Memory B cell (primary cell): ENCODE measurements at regions not wholly inside any gene's neighbourhood (a gene's known extent, or its start where the extent isn't known, plus 50 kb on each side); places are given as distances from the start of the nearest gene placed in this dataset.

Experiments used
- ATAC-seq: fragments of 150-1000 bp; cut with Tn5 transposase; 2 replicates; pipeline ENCODE4 v1.10.0; 2021; ENCODE audit warnings: low read depth, mild to moderate bottlenecking, moderate library complexity
- DNase-seq, 2 donors: peaks; one replicate each; pipeline ENCODE4 v3.0.0; 2022; ENCODE audit warnings: low spot score in 2 of 2
- H3K27ac Mint-ChIP-seq: one replicate; pipeline ENCODE4 v1.8.0; 2022; ENCODE audit warnings: mild to moderate bottlenecking, moderate library complexity, mixed read lengths
- H3K27me3 Mint-ChIP-seq: one replicate; pipeline ENCODE4 v1.8.0; 2022; ENCODE audit warnings: mixed read lengths
- H3K36me3 Mint-ChIP-seq: one replicate; pipeline ENCODE4 v1.8.0; 2022; ENCODE audit warnings: mild to moderate bottlenecking, mixed read lengths
- H3K4me1 Mint-ChIP-seq: one replicate; pipeline ENCODE4 v1.8.0; 2022; ENCODE audit warnings: mixed read lengths
- H3K4me3 Mint-ChIP-seq: one replicate; pipeline ENCODE4 v1.8.0; 2022; ENCODE audit warnings: mild to moderate bottlenecking, moderate library complexity, mixed read lengths
- H3K9me3 Mint-ChIP-seq: one replicate; pipeline ENCODE4 v1.8.0; 2022; ENCODE audit warnings: mixed read lengths

DNA sequence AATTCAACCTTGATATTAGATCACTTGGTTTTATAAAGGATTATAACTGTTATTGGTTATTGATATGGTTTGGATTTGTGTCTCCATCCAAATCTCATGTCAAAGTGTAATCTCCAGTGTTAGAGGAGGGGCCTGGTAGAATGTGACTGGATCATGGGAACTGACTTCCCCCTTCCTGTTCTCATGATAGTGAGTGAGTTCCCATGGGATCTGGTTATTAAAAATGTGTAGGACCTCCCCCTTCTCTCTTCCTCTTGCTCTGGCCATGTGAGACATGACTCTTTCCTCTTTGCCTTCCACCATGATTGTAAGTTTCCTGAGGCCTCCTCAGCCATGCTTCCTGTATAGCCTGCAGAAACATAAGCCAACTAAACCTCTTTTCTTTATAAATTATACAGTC, 136.0 kb upstream of the UBE2E2 start:
- Mint-ChIP-seq H3K27me3 (peaks cover 1% of the 10 kb centered on the region), H3K27ac (no peak overlapping the region), H3K4me1 (peaks cover 14% of the 10 kb centered on the region), H3K36me3 (peaks cover 2% of the 10 kb centered on the region), H3K4me3 (no peak overlapping the region), H3K9me3 (peaks cover 4% of the 10 kb centered on the region)
- ATAC-seq: no peak
- no peak for DNase-seq

DNA sequence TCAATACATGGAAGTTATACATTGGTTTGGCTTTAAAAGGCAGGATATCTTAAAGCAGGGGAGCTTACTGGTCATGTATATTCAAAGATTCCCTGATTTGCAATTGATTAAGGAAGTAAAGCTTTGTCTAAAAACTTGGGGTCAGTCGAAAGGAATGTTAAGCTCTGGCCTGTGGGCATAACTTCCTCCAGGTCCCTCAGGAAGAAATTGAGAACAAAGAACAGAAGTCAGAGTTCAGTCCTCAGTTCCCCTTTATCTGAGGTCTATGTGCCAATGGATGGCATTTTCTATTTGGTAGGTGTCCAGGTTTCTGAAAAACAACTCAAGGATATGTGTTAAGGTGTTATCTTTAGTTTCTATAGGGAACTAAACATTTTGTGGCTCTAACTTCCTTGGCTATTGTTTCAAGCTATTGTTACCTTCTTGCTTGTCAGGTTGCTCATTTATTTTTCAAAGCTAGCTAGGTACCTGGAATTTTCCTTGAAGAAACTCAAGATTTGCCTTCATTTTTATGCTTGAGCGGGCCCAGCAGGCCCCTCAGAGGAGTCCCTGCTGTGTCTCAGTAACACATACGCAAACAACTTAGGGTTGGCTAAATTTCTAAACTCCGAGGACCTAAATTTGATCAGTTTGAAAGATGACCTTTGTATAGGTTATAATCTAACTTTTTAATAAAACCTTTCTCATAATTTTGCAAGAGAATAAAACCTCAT, 135.0 kb upstream of the UBE2E2 start:
- Mint-ChIP-seq H3K36me3 (peaks cover 2% of the 10 kb centered on the region), H3K27ac (no peak overlapping the region), H3K4me1 (peaks cover 19% of the 10 kb centered on the region), H3K9me3 (peaks cover 4% of the 10 kb centered on the region), H3K4me3 (no peak overlapping the region), H3K27me3 (peaks cover 1% of the 10 kb centered on the region)
- no peak for ATAC-seq
- no peak for DNase-seq

DNA sequence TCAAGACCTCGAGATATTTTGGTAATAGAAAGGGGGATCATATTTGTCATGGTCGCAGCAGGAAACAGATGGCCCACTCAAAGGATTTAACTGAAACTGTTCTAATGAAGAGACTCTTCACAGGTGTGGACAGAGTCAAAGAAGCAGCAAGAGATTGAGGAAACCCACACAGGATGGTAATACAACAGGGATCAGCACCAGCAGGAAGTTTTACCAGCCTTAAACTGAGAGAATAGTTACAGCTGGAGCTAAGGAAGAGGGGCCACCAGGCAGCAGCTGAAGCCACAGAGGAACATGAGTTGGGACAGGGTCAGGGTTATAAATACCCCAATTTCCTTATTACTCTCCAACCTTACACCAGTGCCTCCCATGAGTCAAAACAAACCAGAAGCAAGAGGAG, 131.8 kb upstream of the UBE2E2 start:
- H3K27me3 Mint-ChIP-seq: peaks cover 1% of the 10 kb centered on the region
- no peak for DNase-seq
- peaks cover 19% of the 10 kb centered on the region for H3K4me1 Mint-ChIP-seq
- H3K9me3 Mint-ChIP-seq: peaks cover 4% of the 10 kb centered on the region
- ATAC-seq: no peak
- H3K27ac Mint-ChIP-seq: no peak overlapping the region
- H3K36me3 Mint-ChIP-seq: peaks cover 2% of the 10 kb centered on the region
- H3K4me3 Mint-ChIP-seq: peak overlapping the region; percentile 25

DNA sequence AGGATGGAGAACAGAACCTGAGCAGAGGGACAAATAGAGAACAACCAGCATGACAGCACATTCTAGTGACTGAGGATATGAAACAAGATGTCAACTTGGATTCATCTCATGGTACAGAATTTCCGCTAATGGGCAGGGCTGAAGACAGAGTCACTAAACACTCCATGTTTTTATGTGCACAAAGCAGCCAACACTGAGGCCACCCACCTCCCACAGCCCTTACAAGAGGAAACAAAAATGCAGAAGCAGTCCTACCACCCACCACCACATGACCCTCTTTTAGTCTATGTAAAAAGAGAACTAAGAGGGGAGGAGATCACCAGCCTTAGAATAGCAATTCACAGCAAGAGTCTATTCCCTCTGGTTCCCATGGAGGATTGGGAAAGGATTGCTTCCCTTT, 131.4 kb upstream of the UBE2E2 start:
- Mint-ChIP-seq H3K27ac (no peak overlapping the region), H3K27me3 (peaks cover 1% of the 10 kb centered on the region), H3K4me3 (no peak overlapping the region), H3K36me3 (peaks cover 2% of the 10 kb centered on the region), H3K9me3 (peaks cover 4% of the 10 kb centered on the region), H3K4me1 (peaks cover 19% of the 10 kb centered on the region)
- ATAC-seq (peak; percentile 91), DNase-seq (peak in 1 of 2 donors; percentile 7)

DNA sequence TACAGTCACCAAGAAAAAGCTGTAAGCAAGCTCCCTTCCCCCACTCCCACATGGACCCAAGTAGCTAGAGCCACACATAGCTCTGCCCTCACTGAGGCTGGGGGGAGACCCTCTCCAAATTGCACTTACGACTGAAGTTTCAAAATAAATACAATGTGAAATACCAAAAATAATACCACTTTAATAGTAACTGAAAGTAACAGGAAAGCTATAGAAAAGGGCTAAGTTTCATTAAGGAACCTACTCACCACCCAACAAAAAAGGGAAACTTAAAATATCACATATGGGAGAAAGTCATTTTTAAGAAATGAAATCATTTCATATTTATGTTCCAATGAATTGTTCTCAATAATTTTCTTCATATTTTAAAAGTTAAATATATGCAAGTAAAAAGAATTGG, 130.4 kb upstream of the UBE2E2 start:
- no peak overlapping the region for H3K4me3 Mint-ChIP-seq
- H3K9me3 Mint-ChIP-seq: peaks cover 2% of the 10 kb centered on the region
- no peak for DNase-seq
- H3K36me3 Mint-ChIP-seq: peaks cover 2% of the 10 kb centered on the region
- H3K27ac Mint-ChIP-seq: no peak overlapping the region
- H3K4me1 Mint-ChIP-seq: peaks cover 19% of the 10 kb centered on the region
- ATAC-seq: no peak
- peaks cover 1% of the 10 kb centered on the region for H3K27me3 Mint-ChIP-seq

DNA sequence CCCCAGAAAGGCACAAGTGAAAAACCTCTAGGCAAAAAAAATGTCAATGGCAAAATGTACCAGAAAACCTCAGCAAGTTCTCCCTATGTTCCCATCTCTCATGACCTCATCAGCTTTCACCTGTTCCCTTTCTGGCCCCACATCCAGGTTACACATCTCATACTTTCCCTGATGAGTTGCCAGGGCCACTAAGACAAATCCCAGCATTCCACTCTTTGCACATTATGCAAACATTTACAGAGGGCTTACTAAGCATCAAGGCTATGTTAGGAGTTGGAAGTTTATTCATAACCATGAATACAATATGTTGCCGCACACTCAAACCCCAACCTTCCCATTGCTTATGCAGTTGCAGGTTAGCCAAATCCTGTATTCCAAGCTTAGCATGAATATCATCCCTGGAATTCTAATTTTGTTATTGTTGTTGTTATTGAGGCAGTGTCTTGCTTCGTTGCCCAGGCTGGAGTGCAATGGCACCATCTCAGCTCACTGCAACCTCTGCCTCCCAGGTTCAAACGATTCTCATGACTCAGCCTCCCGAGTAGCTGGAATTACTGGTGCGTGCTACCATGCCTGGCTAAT, 129.3 kb upstream of the UBE2E2 start:
- Mint-ChIP-seq H3K9me3 (peaks cover 2% of the 10 kb centered on the region), H3K27ac (no peak overlapping the region), H3K36me3 (peaks cover 2% of the 10 kb centered on the region), H3K4me1 (peaks cover 19% of the 10 kb centered on the region), H3K4me3 (no peak overlapping the region), H3K27me3 (peaks cover 1% of the 10 kb centered on the region)
- ATAC-seq (no peak), DNase-seq (no peak)

DNA sequence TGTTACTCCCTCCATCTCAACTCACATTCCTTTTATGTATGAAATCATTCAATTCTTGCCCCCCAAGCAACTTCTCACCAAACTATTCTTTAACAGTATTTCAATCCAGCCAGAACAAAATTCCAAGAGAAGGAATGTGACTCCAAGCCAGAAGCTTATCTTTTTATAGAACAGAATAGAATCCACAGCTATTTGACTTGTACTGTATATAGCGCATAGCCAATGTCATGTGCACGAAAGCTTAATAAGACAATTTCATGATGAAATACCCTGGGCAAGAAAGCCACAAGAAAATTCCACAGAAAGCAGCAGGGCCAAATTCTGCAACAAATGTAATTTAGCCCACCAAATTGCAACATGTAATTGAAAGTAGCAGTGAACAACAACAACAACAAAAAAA, 127.6 kb upstream of the UBE2E2 start:
- DNase-seq (no peak), ATAC-seq (no peak)
- no peak overlapping the region for H3K27ac Mint-ChIP-seq
- peaks cover 25% of the 10 kb centered on the region for H3K4me1 Mint-ChIP-seq
- H3K9me3 Mint-ChIP-seq: no peaks in the 10 kb centered on the region
- H3K27me3 Mint-ChIP-seq: no peaks in the 10 kb centered on the region
- no peaks in the 10 kb centered on the region for H3K36me3 Mint-ChIP-seq
- H3K4me3 Mint-ChIP-seq: no peak overlapping the region

DNA sequence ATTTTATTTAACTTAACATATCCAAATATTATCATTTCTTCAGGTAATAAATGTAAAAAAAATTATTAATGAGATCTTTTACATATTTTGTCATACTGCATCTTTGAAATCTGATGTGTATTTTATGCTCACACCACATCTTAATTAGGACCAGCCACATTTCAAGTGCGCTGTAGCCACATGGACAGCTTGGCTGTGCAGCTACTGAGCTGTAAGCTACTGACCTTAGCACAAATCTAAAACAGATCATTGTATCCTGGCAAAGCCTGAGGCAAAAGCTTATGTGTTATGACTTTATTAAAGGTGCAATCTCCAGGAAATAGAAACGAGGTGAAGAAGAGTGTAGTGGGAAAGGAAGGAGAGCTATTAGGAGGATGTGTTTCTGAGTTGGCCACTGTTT, 126.7 kb upstream of the UBE2E2 start:
- ATAC-seq (no peak), DNase-seq (no peak)
- H3K9me3 Mint-ChIP-seq: no peaks in the 10 kb centered on the region
- H3K36me3 Mint-ChIP-seq: no peaks in the 10 kb centered on the region
- no peak overlapping the region for H3K4me3 Mint-ChIP-seq
- no peak overlapping the region for H3K27ac Mint-ChIP-seq
- peaks cover 22% of the 10 kb centered on the region for H3K4me1 Mint-ChIP-seq
- no peaks in the 10 kb centered on the region for H3K27me3 Mint-ChIP-seq

DNA sequence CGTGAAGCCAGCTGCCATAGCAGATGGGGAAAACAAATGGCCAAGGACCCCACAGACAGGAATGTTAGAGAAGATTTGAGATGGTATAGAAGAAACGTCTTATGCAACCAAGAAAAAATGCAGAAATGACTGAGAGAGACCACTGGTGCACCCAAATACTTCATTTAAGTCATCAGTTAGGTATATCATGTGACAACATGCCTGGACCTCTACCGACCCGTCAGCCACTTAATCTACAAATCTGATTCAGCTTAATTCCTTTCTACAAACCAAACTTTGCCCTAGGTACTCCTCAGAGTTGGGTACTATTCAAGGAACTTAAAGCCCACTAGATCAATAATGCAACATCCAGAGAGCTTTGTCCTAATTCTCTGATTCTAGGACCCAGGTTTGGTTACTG, 126.0 kb upstream of the UBE2E2 start:
- peaks cover 15% of the 10 kb centered on the region for H3K4me1 Mint-ChIP-seq
- ATAC-seq (no peak), DNase-seq (no peak)
- H3K9me3 Mint-ChIP-seq: no peaks in the 10 kb centered on the region
- no peaks in the 10 kb centered on the region for H3K27me3 Mint-ChIP-seq
- no peak overlapping the region for H3K27ac Mint-ChIP-seq
- no peak overlapping the region for H3K4me3 Mint-ChIP-seq
- no peaks in the 10 kb centered on the region for H3K36me3 Mint-ChIP-seq

DNA sequence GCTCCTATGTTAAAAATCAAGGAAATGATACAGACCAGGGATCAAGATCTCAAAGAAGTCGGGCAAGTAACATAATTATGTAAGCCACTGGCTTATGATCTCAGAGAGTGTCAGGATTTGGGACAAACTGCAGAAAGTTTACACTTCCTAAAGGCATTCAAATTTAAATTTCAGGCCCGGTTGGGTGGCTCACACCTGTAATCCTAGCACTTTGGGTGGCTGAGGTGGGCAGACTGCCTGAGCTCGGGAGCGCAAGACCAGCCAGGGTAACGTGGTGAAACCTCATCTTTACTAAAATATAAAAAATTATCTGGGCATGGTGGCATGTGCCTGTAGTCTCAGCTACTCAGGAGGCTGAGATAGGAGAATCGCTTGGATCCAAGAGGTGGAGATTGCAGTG, 124.4 kb upstream of the UBE2E2 start:
- no peak for ATAC-seq
- Mint-ChIP-seq H3K27me3 (no peaks in the 10 kb centered on the region), H3K4me1 (peaks cover 10% of the 10 kb centered on the region), H3K4me3 (no peak overlapping the region), H3K36me3 (no peaks in the 10 kb centered on the region), H3K9me3 (no peaks in the 10 kb centered on the region), H3K27ac (no peak overlapping the region)
- DNase-seq: no peak

DNA sequence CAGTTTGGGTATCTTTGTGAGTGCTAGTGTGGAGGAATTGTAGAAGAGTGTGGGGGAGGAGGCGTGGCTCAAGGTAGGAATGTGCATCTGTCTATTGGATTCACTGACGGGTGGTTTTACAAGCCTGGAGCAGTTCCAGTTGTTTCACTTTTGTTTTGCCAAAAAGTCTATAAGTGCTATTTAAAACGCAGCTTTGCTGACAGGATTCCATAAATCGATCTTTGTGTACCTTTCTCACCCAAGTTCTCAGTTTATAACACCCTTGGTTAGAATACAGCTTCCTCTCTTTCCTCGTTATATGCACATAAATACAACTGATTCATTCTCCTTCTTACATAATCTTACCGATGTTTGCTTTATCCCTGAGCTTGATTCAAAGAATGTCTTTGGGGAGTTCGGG, 123.2 kb upstream of the UBE2E2 start:
- H3K9me3 Mint-ChIP-seq: no peaks in the 10 kb centered on the region

DNA sequence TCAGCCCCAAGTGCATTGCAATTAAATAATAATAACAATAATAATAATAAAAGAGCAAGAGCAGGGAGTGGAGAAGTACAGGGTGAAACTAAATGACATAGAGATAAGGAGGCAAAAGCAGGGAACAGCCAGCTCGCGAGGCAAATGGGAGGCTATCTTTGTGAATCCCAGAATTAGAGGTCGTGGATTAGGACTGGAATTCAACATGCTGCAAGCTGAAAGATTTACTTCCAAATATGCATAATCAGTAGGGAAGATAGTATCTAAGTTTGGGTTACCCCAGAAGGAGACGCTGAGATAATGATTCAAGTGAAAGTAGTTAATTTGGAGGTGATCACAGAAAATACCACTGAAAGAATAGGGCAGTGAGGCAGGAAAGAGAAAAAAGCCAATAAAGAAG, 119.4 kb upstream of the UBE2E2 start:
- H3K36me3 Mint-ChIP-seq: no peaks in the 10 kb centered on the region
- no peaks in the 10 kb centered on the region for H3K27me3 Mint-ChIP-seq
- no peak overlapping the region for H3K4me3 Mint-ChIP-seq
- DNase-seq (no peak), ATAC-seq (no peak)
- peaks cover 10% of the 10 kb centered on the region for H3K4me1 Mint-ChIP-seq
- H3K27ac Mint-ChIP-seq: no peak overlapping the region
- H3K9me3 Mint-ChIP-seq: no peaks in the 10 kb centered on the region

More for the DNA sequence above, 123.2 kb upstream of the UBE2E2 start:
- H3K27ac Mint-ChIP-seq: no peak overlapping the region
- ATAC-seq: no peak
- no peaks in the 10 kb centered on the region for H3K36me3 Mint-ChIP-seq
- H3K4me3 Mint-ChIP-seq: no peak overlapping the region
- H3K4me1 Mint-ChIP-seq: peaks cover 10% of the 10 kb centered on the region
- no peak for DNase-seq
- no peaks in the 10 kb centered on the region for H3K27me3 Mint-ChIP-seq

DNA sequence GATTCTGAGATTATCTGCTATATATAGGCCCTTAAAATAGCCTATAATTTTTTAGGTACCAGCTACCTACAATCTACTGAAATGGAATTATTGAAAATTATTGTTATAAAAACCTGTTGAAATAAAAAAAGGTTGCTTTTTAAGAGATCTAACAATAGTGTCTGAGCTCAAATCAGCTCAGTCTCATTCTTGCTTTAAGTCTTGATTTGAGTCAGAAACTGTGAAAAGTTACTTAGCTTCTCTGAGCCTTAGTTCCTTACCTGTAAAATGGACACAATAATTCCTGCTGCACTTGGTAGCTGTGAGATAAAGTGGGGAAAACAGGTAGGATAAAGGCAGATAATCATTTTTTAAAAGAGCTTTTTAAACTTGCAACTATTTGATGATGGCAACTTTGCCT, 118.8 kb upstream of the UBE2E2 start:
- H3K27me3 Mint-ChIP-seq: no peaks in the 10 kb centered on the region
- H3K36me3 Mint-ChIP-seq: no peaks in the 10 kb centered on the region
- no peaks in the 10 kb centered on the region for H3K9me3 Mint-ChIP-seq
- DNase-seq (no peak), ATAC-seq (no peak)
- no peak overlapping the region for H3K27ac Mint-ChIP-seq
- peaks cover 10% of the 10 kb centered on the region for H3K4me1 Mint-ChIP-seq
- H3K4me3 Mint-ChIP-seq: no peak overlapping the region

DNA sequence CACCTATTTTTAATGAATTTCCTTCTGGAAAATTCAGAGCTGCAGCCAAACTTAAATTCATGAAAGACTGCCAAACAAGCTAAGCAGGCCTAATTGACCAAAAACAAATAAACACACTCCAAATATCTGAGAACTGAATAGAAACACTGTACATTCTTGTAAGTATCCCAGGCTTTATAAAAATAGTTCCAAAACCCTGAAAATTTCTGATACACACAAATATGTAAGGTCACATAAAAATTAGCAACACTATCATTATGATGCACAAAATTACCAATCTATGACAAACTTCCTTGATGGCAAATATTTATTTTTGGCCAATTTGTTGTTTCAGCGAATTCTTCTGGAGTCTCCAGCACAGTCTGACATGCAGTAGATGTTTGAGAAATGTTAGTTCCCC, 117.9 kb upstream of the UBE2E2 start:
- Mint-ChIP-seq H3K4me3 (no peak overlapping the region), H3K27ac (no peak overlapping the region), H3K27me3 (no peaks in the 10 kb centered on the region), H3K9me3 (peaks cover 1% of the 10 kb centered on the region), H3K4me1 (peaks cover 3% of the 10 kb centered on the region), H3K36me3 (no peaks in the 10 kb centered on the region)
- no peak for DNase-seq
- no peak for ATAC-seq

DNA sequence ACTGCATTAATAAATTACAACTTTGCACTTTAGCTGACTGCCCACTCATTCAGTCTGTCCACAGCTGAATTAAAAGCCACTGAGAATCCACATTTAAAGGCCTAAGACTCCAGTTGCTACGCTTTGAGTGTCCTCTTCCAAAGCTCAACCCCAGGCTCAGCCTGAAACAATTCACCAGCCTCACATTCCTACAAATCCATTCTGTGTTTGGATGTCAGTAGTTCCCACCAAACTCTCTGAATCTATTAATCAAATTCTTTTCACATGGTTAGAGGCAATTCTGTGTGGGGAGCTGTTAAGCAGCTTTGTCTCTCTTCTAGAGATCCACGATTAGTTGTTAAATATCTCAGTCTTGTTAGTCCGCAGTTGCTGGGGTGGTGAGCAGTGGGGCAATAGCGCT, 116.8 kb upstream of the UBE2E2 start:
- Mint-ChIP-seq H3K36me3 (no peaks in the 10 kb centered on the region), H3K27me3 (no peaks in the 10 kb centered on the region), H3K4me1 (no peaks in the 10 kb centered on the region), H3K27ac (no peak overlapping the region), H3K4me3 (no peak overlapping the region), H3K9me3 (peaks cover 1% of the 10 kb centered on the region)
- DNase-seq (no peak), ATAC-seq (no peak)
